ENCODE measurements at regions not wholly inside any gene's neighbourhood (a gene's known extent, or its start where the extent isn't known, plus 50 kb on each side); places are given as distances from the start of the nearest gene placed in this dataset.

DNA sequence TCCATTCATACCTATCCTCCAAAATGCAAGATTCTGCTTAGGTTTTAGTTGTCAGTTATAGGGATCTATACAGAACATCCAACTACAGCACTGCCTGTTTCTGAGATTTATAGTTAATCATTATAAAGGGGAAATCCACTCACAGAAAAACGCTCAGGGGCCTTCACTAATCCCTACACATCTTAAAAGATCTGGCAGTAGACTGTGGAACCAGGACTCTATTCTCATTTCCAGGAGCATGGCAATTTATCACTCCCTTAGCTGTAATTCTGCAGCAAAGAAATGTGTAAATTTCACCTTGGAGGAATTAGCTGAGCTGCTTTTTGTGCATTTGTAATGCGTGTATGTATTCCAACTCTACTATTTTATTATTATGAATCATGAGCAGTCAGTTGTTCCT lies 1128.1 kb upstream of the PRR20A start:
- TF ChIP-seq POLR2A (IDR thresholded peaks at IDR 0.05), result no peak
- TF ChIP-seq, protein P1, sequence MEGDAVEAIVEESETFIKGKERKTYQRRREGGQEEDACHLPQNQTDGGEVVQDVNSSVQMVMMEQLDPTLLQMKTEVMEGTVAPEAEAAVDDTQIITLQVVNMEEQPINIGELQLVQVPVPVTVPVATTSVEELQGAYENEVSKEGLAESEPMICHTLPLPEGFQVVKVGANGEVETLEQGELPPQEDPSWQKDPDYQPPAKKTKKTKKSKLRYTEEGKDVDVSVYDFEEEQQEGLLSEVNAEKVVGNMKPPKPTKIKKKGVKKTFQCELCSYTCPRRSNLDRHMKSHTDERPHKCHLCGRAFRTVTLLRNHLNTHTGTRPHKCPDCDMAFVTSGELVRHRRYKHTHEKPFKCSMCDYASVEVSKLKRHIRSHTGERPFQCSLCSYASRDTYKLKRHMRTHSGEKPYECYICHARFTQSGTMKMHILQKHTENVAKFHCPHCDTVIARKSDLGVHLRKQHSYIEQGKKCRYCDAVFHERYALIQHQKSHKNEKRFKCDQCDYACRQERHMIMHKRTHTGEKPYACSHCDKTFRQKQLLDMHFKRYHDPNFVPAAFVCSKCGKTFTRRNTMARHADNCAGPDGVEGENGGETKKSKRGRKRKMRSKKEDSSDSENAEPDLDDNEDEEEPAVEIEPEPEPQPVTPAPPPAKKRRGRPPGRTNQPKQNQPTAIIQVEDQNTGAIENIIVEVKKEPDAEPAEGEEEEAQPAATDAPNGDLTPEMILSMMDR (IDR thresholded peaks at IDR 0.05), result no peak
